G401 (cell line): ENCODE measurements at regions not wholly inside any gene's neighbourhood (a gene's known extent, or its start where the extent isn't known, plus 50 kb on each side); places are given as distances from the start of the nearest gene placed in this dataset.
"Not testable (repeated sequence)": the region's sequence is repeated elsewhere in the genome, so short reads cannot be mapped to it uniquely, and the experiment has no call there.

ENCODE experiments used
- DNase-seq: peaks from one replicate; pipeline ENCODE4 v3.0.0-alpha.2; 2015; ENCODE audit warnings: low spot score
- in situ Hi-C: cut with HindIII; loops from 2 replicates; pipeline ENCODE4 v1.10.0; 2016; ENCODE audit warnings: low sequenced_read_pairs, mixed read lengths

DNA sequence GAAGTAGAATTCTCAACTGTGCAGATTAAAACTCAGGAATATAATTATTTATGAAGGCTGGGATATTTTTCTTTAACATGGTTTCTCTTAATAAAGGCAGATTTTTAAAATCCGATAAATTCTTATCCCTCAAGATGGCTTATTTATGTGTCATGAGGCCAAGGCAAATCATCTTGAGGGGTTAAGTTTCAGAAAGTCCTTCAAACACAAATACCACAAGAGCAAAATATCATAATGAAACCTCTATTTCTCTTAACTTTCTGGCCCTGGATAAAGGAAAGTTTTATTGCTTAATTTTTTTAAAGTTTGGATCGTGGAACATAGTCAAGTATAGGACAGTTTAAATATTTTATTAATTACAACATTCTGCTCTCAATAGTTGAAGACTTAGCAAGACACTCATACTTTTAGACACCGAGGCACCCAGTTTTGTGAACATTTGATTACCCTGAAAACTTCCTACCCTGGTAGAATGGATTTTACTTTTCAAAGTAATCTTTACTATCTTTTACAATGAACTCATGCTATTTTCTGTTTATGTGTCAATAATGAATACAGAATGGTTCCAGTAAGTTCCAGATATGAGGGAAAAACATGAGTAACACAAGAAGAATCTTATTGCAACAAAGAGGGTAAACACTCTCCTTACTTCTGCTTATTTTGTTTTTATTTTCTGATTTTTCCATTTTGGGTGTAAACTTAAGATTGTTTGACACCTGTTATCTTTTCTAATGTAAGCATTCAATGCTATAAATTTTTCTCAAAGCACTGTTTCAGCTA lies 200.7 kb upstream of the IL15 start:
- DNase-seq: no peak
- in situ Hi-C loops: no loop called here

DNA sequence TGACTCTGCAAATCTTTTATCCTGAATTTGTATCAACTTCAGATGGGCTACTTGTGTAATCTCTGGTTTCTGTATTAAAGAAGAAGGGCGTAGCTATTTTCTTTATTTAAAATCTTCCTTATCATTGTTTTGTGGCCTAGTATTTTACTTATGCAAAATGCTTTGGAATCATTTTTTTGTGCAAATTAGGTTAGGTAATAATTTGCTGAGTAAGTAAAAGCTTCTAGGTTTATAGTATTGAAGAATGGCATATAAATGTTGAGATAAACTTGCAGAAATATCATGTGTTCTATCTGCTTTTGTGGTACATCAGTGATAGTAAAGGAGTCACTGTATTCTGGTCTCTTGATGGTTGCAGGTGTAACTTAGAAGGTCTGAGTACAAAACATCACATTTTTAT lies 197.2 kb upstream of the IL15 start:
- DNase-seq: no peak

GRCh38 chr4:141447761-141448160 lies 188.6 kb upstream of the IL15 start:
- in situ Hi-C loops: no loop called here
- DNase-seq: no peak

More for the DNA sequence above, 197.2 kb upstream of the IL15 start:
- in situ Hi-C loops: no loop called here

DNA sequence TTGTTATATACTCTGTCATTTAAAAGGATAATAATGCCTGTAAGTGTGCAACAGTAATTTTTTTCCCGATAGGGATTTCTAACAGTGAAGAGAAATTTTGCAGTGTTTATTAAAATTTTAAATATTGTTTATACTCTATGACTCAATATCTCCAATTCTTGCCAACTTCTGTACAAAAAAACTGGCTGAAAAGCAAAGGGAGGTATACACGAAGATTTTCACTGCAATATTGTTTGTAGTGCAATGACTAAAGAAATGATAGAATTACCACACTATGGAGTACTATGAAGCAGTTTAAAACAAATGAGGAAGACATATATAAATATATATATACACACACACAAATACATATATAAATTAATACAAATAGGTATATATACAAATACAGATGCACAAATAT lies 187.9 kb upstream of the IL15 start:
- in situ Hi-C loops: no loop called here
- no peak for DNase-seq

- DNase-seq: no peak
- in situ Hi-C loops: no loop called here
Measured at GRCh38 chr4:141449927-141450326, 186.5 kb upstream of the IL15 start.

- no peak for DNase-seq
- in situ Hi-C loops: no loop called here
Measured at GRCh38 chr4:141455651-141456050, 180.7 kb upstream of the IL15 start.

DNA sequence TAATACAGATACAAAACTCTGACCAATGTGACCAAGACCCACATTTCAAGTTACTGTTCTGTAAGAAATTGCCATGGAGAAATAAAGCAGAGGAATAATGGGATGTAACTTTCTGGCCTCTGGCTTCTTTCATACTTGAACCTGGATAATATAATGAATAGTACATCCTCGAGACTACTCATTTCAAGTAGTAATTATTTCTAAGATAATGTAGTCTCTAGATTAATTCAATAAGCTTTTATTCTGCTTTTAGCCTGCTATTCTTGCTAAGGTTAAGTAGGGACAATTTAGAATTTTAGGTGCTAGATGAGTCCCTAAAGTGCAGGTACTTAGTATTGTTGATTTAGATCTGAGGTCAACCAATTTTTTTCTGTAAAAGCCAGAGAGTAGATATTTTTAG lies 178.7 kb upstream of the IL15 start:
- in situ Hi-C loops: no loop called here
- DNase-seq: no peak

- DNase-seq: no peak
- in situ Hi-C loops: no loop called here
Measured at GRCh38 chr4:141458501-141458900, 177.9 kb upstream of the IL15 start.

DNA sequence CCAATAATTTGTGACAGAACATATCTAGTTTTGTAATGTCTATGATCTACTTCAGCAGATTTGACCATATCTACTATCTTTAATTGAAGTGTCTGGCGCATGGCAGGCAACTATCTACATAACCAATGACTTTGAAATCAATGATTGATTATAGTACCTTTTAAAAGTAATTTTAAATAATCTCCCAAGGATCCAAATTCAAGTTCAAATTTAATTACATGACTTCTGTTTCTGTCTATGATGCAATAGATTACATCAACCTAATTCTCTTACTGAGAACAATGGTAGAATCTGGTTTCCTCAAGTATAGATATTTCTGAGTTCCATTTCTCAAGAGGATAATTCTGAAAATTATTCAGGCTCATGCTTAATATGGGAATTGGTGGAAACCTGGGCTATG lies 177.4 kb upstream of the IL15 start:
- in situ Hi-C loops: no loop called here

DNA sequence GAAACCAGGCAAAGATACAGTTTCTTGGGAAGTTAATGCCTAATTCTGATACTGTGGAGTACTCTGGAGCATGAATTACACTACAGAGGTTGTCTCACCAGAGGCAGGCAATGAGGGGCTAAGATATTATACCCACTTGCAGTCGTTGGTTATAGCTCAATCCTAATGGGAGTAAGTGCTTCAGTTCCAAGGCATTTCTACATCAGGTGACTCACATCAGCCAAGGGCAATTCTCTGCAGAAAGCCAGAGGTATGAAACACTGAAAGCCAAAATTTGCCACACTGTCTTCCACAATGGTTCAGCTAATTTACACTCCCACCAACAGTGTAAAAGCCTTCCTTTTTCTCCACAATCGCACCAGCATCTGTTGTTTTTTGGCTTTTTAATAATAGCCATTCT lies 174.0 kb upstream of the IL15 start:
- in situ Hi-C loops: no loop called here
- DNase-seq: no peak

More for the DNA sequence above, 177.4 kb upstream of the IL15 start:
- no peak for DNase-seq

GRCh38 chr4:141463678-141464077 lies 172.7 kb upstream of the IL15 start:
- no peak for DNase-seq
- in situ Hi-C loops: no loop called here

- in situ Hi-C loops: no loop called here
- DNase-seq: no peak
Measured at GRCh38 chr4:141464366-141464765, 172.0 kb upstream of the IL15 start.

DNA sequence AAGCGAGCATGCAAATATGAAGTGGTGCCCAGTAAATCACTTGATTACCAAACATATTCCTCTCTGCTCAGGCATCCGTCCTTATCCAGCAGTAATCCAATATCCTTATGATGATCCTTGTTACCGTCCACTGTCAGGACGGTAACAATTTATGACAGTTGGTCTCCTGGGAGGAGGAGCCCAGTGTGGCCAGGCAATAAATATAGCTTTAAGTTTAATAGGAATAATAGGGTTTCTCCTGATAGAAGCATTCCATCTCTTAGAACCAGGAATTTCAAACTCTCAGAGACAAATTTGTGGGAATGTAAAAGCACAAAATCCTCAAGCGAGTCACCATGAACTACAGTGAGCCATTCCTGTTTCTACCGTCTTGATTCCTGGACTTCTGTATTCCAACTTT lies 171.2 kb upstream of the IL15 start:
- DNase-seq: no peak
- in situ Hi-C loops: no loop called here

GRCh38 chr4:141467225-141467624 lies 169.2 kb upstream of the IL15 start:
- in situ Hi-C loops: no loop called here

GRCh38 chr4:141469392-141469791 lies 167.0 kb upstream of the IL15 start:
- in situ Hi-C loops: no loop called here
- no peak for DNase-seq

More at GRCh38 chr4:141467225-141467624, 169.2 kb upstream of the IL15 start:
- no peak for DNase-seq

DNA sequence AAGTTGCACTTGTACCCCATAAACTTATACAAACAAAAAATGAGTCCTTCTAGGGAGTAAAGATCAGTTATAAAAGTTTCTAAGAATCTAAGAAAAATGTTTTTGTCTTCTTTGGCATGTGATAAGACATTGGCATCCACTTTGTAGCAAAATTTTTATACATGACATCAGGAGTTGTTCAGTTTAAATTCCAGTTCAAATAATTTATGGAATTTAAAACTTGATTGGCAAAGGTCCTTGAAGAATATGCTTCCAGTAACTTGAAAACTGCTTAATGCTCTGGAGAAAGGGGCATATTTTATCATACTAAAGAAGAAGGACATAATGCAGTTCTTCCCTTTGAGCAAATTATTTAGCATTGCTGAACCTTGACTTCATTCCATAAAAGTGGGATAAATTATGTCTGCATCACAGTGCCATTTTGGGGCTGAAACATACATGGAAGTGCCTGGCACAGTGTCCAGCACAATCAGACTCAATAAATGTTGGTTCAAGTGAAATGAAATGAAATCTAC lies 163.3 kb upstream of the IL15 start:
- in situ Hi-C loops: no loop called here

DNA sequence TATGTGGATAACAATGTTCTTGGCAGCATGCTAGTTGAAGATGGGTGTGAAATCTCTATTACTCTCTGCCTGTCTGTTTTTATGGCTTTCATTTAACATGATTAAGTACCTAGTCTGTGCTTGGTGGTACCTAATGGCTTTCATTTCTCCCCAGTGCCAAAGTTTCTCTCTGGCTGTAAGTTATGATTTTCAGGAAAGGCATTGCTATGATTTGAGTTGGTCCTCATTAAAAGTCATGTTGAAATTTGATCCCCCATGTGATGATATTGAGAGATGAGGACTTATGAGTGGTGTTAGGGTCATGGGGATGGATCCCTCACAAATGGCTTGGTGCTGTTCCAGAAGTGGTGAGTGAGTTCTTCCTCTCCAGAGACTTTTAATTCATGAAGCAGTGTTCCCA lies 162.4 kb upstream of the IL15 start:
- no peak for DNase-seq
- in situ Hi-C loops: no loop called here

More for the DNA sequence above, 163.3 kb upstream of the IL15 start:
- no peak for DNase-seq

- in situ Hi-C loops: no loop called here
- DNase-seq: no peak
Measured at GRCh38 chr4:141480950-141481349, 155.4 kb upstream of the IL15 start.

DNA sequence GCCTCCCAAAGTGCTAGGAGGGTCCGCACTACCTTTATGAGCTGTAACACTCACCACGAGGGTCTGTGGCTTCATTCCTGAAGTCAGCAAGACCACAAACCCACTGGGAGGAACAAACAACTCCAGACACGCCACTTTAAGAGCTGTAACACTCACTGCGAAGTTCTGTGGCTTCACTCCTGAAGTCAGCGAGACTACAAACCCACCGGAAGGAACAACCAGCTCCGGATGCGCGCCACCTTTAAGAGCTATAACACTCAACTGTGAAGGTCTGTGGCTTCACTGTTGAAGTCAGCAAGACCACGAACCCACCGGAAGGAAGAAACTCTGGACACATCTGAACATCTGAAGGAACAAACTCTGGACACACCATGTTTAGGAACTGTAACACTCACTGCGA lies 152.1 kb upstream of the IL15 start:
- in situ Hi-C loops, DNase-seq: not testable (repeated sequence)

DNA sequence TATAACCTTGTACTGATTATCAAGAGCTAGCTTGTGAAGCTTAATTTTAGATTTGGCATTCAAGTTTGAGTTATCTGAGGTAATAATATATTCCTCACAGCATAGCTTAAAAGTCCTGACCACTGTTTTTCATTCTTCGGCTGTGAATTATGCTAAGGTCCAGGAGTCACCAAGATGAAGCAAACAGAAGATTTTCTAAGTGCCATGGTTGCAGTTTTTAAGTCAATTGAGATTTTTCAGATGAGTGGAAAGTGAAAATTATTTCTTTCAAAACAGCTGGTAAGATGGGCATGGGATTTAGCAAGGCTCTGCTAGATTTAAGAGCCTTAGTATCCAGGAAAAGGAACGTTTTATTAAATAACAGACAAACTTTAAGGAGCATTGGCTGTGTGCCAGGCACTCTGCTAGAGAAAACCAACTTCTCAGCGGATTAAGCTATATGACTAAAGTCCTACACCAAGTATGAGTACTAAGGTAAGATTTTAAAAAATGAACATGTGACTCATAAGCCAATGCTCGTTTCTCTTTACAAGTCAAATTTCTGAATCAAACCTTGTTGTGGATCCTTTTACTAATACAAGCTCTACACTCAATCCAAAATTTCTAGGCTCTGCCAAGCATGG lies 149.9 kb upstream of the IL15 start:
- in situ Hi-C loops: no loop called here
- no peak for DNase-seq

DNA sequence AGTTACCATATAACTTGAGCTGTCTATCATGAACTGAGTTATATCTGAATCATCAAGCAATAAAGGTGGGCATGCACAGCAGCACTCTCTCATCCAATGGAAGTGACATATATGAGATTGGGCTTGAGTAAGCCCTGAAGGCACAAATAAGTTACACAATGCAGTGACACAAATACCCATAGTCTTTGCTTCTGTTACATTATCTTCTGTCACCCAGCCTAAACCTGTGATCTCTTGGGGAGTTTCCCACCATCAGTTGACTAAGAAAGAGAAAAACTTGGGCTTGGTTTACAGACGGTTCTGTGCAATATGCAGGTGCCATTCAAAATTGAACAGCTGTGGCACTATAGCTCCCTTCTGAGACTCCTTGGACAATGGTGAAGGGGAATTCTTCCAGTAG lies 138.8 kb upstream of the IL15 start:
- DNase-seq: no peak
- in situ Hi-C loops: no loop called here
